ENCODE measurements at regions not wholly inside any gene's neighbourhood (a gene's known extent, or its start where the extent isn't known, plus 50 kb on each side); places are given as distances from the start of the nearest gene placed in this dataset.

DNA sequence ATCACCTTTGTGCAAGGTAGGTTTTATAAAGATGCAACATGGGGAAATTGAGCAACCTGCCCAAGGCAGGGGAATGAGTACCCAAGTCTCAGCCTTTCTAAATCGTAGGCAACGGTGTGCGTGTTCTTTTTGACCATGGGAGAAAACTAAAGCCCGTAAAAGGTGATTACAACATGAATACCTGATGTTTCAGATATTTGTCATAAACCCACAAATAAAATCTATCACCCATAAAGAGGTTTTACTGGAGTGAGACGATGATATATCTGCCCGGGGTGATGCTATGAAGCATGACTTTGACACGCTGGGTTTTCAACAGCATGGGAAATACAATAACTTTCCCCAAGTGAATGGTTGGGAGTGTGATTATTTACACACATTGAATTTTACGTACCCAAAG lies 406.3 kb upstream of the KLF6 start:
- Histone ChIP-seq H3K9me3 (ENCODE audit: control insufficient read depth in 4 of 4, low read length in 3 of 4) (no peaks in the 10 kb centered on the region), H3K36me3 (ENCODE audit: control insufficient read depth in 4 of 4, insufficient read depth in 3 of 4, low read depth in 1 of 4, low read length in 3 of 4) (no peaks in the 10 kb centered on the region), H3K9ac (ENCODE audit: low read depth in 1 of 2, low read length in 2 of 2) (no peak overlapping the region), H3K27ac (ENCODE audit: low read depth in 1 of 2, low read length in 2 of 2) (no peak overlapping the region), H3K27me3 (ENCODE audit: control insufficient read depth in 4 of 4, insufficient read depth in 4 of 4, low read length in 3 of 4) (peaks cover 0 to 6% (median 0%) of the 10 kb centered on the region in 4 donors), H3K4me3 (ENCODE audit: low read depth in 1 of 3, low read length in 3 of 3) (no peak overlapping the region), H3K4me1 (ENCODE audit: control insufficient read depth in 4 of 4, insufficient read depth in 4 of 4, low read length in 3 of 4) (no peaks in the 10 kb centered on the region)
- 84% methylated on average over 8 of the region's 8 CpGs for WGBS
- no peak for DNase-seq (ENCODE audit: low spot score)
- TF ChIP-seq GABPA (IDR thresholded peaks at IDR 0.05 in 1 of 2, conservative IDR thresholded peaks at IDR 0.05 in 1 of 2) = no peak
- TF ChIP-seq, protein P1, sequence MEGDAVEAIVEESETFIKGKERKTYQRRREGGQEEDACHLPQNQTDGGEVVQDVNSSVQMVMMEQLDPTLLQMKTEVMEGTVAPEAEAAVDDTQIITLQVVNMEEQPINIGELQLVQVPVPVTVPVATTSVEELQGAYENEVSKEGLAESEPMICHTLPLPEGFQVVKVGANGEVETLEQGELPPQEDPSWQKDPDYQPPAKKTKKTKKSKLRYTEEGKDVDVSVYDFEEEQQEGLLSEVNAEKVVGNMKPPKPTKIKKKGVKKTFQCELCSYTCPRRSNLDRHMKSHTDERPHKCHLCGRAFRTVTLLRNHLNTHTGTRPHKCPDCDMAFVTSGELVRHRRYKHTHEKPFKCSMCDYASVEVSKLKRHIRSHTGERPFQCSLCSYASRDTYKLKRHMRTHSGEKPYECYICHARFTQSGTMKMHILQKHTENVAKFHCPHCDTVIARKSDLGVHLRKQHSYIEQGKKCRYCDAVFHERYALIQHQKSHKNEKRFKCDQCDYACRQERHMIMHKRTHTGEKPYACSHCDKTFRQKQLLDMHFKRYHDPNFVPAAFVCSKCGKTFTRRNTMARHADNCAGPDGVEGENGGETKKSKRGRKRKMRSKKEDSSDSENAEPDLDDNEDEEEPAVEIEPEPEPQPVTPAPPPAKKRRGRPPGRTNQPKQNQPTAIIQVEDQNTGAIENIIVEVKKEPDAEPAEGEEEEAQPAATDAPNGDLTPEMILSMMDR (IDR thresholded peaks at IDR 0.05; ENCODE audit: low read depth, low read length, missing input control) = no peak
- TF ChIP-seq NR2F2 (IDR thresholded peaks at IDR 0.05) = no peak
- TF ChIP-seq JUND (IDR thresholded peaks at IDR 0.05) = no peak
- TF ChIP-seq FOXA1 (IDR thresholded peaks at IDR 0.05) = no peak
- no peak for TF ChIP-seq SP1 (IDR thresholded peaks at IDR 0.05)
- TF ChIP-seq, protein P2, sequence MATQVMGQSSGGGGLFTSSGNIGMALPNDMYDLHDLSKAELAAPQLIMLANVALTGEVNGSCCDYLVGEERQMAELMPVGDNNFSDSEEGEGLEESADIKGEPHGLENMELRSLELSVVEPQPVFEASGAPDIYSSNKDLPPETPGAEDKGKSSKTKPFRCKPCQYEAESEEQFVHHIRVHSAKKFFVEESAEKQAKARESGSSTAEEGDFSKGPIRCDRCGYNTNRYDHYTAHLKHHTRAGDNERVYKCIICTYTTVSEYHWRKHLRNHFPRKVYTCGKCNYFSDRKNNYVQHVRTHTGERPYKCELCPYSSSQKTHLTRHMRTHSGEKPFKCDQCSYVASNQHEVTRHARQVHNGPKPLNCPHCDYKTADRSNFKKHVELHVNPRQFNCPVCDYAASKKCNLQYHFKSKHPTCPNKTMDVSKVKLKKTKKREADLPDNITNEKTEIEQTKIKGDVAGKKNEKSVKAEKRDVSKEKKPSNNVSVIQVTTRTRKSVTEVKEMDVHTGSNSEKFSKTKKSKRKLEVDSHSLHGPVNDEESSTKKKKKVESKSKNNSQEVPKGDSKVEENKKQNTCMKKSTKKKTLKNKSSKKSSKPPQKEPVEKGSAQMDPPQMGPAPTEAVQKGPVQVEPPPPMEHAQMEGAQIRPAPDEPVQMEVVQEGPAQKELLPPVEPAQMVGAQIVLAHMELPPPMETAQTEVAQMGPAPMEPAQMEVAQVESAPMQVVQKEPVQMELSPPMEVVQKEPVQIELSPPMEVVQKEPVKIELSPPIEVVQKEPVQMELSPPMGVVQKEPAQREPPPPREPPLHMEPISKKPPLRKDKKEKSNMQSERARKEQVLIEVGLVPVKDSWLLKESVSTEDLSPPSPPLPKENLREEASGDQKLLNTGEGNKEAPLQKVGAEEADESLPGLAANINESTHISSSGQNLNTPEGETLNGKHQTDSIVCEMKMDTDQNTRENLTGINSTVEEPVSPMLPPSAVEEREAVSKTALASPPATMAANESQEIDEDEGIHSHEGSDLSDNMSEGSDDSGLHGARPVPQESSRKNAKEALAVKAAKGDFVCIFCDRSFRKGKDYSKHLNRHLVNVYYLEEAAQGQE (IDR thresholded peaks at IDR 0.05) = no peak
- TF ChIP-seq, protein P3, sequence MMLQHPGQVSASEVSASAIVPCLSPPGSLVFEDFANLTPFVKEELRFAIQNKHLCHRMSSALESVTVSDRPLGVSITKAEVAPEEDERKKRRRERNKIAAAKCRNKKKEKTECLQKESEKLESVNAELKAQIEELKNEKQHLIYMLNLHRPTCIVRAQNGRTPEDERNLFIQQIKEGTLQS (IDR thresholded peaks at IDR 0.05) = no peak
- no peak for TF ChIP-seq YY1 (IDR thresholded peaks at IDR 0.05)
- TF ChIP-seq HNF4G (IDR thresholded peaks at IDR 0.05) = no peak
- TF ChIP-seq TAF1 (conservative IDR thresholded peaks at IDR 0.05) = no peak
- no peak for TF ChIP-seq RAD21 (IDR thresholded peaks at IDR 0.05)
- TF ChIP-seq, protein P4, sequence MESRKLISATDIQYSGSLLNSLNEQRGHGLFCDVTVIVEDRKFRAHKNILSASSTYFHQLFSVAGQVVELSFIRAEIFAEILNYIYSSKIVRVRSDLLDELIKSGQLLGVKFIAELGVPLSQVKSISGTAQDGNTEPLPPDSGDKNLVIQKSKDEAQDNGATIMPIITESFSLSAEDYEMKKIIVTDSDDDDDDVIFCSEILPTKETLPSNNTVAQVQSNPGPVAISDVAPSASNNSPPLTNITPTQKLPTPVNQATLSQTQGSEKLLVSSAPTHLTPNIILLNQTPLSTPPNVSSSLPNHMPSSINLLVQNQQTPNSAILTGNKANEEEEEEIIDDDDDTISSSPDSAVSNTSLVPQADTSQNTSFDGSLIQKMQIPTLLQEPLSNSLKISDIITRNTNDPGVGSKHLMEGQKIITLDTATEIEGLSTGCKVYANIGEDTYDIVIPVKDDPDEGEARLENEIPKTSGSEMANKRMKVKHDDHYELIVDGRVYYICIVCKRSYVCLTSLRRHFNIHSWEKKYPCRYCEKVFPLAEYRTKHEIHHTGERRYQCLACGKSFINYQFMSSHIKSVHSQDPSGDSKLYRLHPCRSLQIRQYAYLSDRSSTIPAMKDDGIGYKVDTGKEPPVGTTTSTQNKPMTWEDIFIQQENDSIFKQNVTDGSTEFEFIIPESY (IDR thresholded peaks at IDR 0.05) = no peak

DNA sequence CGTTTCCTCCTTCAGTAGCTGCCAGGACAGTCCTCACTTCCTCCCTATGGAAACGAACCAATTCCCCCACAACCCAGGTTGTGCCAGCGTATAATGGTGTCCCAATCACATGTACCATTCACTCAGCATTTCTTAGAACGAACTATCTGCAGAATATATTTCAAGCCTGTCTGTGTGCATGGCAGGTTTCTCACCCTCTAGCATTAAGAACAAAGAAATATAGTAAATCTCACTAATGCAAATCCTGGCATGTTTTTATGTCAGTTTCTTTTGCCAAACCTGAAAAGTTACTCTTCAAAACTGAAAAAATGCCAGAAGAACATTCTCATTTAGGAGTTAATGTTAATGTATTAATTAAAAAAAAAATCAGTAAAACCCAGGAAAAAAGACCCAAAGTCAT lies 405.9 kb upstream of the KLF6 start:
- H3K27ac ChIP-seq (ENCODE audit: low read depth in 1 of 2, low read length in 2 of 2) = no peak overlapping the region
- H3K9me3 ChIP-seq (ENCODE audit: control insufficient read depth in 4 of 4, low read length in 3 of 4) = no peaks in the 10 kb centered on the region
- TF ChIP-seq, protein P5, sequence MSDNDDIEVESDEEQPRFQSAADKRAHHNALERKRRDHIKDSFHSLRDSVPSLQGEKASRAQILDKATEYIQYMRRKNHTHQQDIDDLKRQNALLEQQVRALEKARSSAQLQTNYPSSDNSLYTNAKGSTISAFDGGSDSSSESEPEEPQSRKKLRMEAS (IDR thresholded peaks at IDR 0.05) = no peak
- TF ChIP-seq FOXA2 (IDR thresholded peaks at IDR 0.05) (no peak), YY1 (IDR thresholded peaks at IDR 0.05) (no peak), HNF4G (IDR thresholded peaks at IDR 0.05) (no peak)
- TF ChIP-seq, protein P4 (IDR thresholded peaks at IDR 0.05) = no peak
- TF ChIP-seq, protein P2 (IDR thresholded peaks at IDR 0.05) = no peak
- TF ChIP-seq, protein P3 (IDR thresholded peaks at IDR 0.05) = no peak
- no peak for DNase-seq (ENCODE audit: low spot score)
- H3K9ac ChIP-seq (ENCODE audit: low read depth in 1 of 2, low read length in 2 of 2) = no peak overlapping the region
- H3K4me1 ChIP-seq (ENCODE audit: control insufficient read depth in 4 of 4, insufficient read depth in 4 of 4, low read length in 3 of 4) = no peaks in the 10 kb centered on the region
- H3K27me3 ChIP-seq (ENCODE audit: control insufficient read depth in 4 of 4, insufficient read depth in 4 of 4, low read length in 3 of 4) = peaks cover 0 to 6% (median 0%) of the 10 kb centered on the region in 4 donors
- H3K36me3 ChIP-seq (ENCODE audit: control insufficient read depth in 4 of 4, insufficient read depth in 3 of 4, low read depth in 1 of 4, low read length in 3 of 4) = no peaks in the 10 kb centered on the region
- WGBS = 72% methylated on average over 4 of the region's 4 CpGs
- H3K4me3 ChIP-seq (ENCODE audit: low read depth in 1 of 3, low read length in 3 of 3) = no peak overlapping the region

All from liver (tissue), 8 donors.